IPS DF 4.7 (cell line): ENCODE measurements at regions not wholly inside any gene's neighbourhood (a gene's known extent, or its start where the extent isn't known, plus 50 kb on each side); places are given as distances from the start of the nearest gene placed in this dataset.

Experiments
- DNase-seq: peaks from one replicate; pipeline ENCODE4 v3.0.0-alpha.2; 2013; ENCODE audit warnings: low spot score; ENCODE audit errors: extremely low read depth

GRCh38 chr11:32316232-32316631, 119.1 kb downstream of the WT1 start:
- DNase-seq, result no peak

DNA sequence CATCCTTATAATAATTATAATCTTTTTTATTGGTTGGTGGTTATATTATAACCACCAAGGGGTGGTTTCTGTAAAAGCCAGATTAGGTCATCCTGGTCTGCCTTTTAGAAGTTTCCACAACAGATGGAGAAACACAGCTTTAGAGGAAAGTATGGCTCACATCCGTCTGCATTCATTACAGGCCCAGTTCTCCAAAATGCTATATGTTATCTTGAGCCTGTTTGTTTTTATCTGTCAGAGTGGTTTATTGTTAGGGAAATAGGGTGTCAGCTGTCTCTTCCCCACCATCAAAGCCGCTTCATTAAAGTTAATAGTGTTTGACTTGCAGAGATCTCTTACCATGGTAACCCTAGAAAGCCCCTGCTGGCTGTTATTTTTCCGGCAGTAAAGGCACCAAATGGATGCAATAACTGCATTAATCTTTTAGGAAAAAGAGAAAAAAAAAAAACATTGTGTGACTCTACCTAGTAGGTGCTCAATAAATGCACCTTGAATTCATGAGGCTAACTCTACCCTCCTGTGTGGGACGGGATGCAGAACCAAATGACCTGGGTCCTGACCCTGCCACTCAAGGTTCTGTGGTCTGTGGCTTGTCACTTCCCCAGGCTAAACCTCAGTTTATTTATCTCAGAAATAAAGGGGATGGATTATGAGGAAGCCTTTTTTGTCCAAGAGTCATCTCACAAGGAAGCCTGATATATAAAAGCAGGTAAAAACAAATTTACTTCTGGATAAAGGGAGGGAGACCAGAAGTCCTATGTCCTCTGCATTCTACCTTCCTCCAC, 118.3 kb downstream of the WT1 start:
- no peak for DNase-seq

GRCh38 chr11:32317643-32318042, 117.7 kb downstream of the WT1 start:
- no peak for DNase-seq

DNA sequence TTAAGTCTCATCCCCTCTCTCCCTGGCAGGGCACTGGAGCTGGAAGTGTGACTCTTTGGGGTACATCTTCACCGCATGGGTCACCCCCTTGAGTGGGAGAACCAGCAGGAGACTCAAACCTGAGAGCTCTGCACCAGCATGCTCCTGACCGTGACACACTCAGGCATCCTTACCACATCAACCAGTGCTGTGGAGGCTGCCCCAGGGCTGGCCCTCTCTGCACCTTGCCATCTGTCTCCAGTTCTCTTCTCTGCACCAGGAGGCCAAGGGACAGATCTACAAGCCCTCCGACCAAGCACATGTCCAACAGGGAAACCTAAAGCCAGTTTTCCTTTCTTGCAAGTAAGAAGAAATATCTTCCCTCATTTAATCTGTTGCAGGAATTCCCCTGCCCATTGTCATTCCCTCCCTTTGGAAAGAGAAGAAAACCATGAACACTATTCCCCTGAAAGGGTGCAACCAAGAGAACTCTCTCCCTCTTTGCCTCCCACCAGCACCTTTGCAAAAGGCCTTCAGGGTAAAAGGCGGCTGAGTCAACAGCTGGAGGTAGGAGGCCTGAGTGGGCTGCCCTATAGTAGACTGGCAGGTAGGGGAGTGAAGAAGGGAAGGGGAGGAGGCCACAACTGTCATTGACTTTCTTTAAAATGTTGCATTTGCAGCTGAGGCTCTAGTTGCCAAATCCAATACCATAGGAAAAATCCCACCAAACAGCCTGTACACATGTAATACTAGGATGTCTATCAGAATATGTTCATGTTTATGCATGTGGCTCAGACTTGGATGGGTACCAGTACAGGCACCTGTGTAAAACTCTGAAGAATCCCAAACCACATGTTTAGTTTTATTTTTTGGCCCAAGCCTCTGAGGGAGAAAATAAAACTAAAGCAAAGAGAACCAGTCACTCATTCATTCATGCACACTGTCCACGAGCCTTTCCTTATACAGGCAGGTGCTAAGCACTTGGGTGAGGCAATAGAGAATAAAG, 117.0 kb downstream of the WT1 start:
- no peak for DNase-seq

- no peak for DNase-seq
Measured at GRCh38 chr11:32323814-32324130, 111.6 kb downstream of the WT1 start.

DNA sequence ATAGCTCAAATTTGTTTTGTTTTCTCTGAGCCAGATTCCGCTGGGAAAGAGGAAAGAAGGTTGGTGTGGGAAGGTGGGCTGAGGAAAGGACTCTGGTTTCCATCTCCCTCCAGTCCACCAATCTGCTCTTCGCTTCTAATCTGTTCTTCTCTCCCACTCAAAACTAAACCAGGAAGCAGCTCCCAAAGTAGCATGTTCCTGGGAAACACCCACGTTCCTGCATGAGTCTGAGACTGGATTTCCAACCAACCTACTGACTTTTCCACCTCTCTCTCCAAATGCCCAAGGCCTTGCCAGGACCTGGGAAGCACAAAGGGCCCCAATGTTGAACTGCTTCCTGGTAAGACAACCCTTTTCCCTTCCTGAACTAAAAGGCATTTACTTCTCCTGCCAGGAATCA, 110.2 kb downstream of the WT1 start:
- no peak for DNase-seq

DNA sequence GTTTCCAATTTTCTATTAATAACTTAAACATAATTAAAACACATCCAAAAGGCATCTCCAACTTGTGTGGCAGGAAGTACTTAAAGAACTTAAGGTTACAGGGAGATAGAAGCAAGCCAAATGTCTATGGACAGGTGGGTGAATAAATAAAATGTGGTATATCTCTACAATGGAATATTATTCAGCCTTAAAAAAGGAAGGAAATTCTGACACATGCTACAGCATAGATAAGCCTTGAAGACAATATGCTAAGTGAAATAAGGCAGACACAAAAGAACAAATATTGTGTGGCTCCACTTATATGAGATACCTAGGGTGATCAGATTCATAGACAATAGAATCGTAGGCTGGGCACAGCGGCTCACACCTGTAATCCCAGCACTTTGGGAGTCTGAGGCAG, 109.6 kb downstream of the WT1 start:
- DNase-seq, result no peak

DNA sequence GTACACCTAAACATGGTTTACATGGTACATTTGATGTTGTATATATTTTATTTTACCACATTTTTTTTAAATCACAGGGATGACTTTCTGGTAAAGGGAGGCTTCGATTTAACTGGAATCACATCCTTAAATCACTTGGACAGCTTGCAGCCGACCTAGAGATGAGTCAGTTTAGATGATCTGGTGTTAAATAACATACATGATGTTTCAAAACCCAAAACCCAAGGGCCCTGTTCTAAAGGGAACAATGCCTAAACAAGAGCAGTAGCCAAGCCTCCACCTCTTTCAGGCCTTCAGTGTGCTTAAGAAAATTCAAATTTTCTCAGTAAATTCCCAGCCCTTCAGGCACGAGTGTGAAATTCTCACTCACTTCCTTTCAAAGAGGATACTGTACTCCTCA, 108.8 kb downstream of the WT1 start:
- no peak for DNase-seq

GRCh38 chr11:32328392-32328791, 106.9 kb downstream of the WT1 start:
- DNase-seq, result no peak

- no peak for DNase-seq
Measured at GRCh38 chr11:32331098-32331497, 104.2 kb downstream of the WT1 start.

GRCh38 chr11:32331792-32332191, 103.5 kb downstream of the WT1 start:
- DNase-seq, result no peak

DNA sequence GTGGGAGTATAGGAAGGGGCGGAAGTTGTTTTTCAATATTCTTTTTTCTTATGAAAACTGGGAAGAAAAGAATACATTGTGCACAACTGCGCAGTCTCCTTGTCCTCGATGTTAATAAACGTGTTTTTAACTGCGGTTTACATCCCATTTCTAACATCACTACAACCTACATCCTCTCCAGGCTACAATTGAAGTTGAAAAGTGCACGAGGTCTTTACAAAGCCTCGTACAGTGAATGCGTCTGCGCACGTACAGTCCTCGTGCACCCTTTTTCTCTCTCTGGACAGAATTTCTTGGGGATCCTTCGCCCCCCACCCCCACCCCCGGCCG, 102.4 kb downstream of the WT1 start:
- DNase-seq, result no peak

DNA sequence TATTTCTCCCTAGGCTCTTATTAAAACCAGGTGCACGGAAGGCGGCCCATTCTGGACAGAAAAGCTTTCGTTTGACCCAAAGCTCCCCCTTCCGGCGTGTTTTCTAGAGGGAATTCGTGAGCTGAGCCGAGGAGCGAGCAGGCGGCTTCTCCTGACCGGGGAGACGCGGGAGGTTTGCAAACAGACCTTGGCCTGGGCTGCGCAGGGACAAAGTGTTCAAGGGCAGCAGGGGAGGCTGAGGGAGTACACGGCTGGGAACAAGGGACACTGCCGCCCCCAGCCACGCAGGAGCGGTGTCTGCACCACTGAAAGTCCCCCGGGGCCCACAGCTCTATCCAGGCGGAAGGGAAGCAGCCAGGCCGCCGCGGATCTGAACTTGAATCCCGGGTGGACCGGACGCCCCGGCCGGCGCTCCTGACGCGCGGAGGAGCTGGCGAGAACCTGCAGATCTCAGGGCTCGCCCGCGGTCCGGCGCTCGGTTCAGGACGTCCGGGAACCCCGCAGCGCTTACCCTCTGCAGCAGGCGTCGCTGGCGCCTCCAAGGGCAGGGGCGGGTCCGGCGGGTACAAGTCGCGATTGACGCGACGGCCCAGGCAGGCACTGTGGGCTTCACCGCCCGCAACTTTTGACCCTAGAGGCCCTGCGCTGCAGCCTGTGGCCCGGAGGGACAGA, 101.9 kb downstream of the WT1 start:
- DNase-seq, result no peak

DNA sequence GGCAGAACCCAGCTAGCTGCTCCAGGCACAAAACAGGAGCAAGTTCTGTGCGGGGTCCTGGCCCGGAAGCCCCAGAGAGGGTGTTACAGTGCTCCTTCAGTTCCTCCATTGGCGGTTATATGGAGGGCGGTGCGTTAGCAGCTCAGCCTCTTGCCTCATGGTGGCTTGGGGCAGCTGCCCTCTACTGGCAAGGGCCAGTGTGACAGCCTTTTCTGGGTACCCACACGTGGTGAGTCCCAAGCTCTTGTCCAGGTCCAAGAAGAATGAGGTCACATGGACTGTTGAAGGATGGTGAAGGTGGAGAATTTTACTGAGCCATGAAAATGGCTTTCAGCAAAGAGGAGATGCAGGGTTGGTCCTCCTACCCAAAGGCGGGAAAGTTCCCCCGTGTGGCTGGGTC, 100.5 kb downstream of the WT1 start:
- no peak for DNase-seq
